GM21381 (cell line): ENCODE measurements at regions not wholly inside any gene's neighbourhood (a gene's known extent, or its start where the extent isn't known, plus 50 kb on each side); places are given as distances from the start of the nearest gene placed in this dataset.
"Not testable (repeated sequence)": the region's sequence is repeated elsewhere in the genome, so short reads cannot be mapped to it uniquely, and the experiment has no call there.

Experiments used
- ATAC-seq: cut with Tn5 transposase; IDR thresholded peaks from one replicate; pipeline ENCODE4 v1.9.1; 2021; ENCODE audit warnings: mild to moderate bottlenecking, moderate library complexity; ENCODE audit not compliant: unreplicated experiment

GRCh38 chr5:38149815-38150195, 108.6 kb upstream of the EGFLAM start:
- ATAC-seq, result no peak

- no peak for ATAC-seq
Measured at GRCh38 chr5:38148021-38148625, 110.2 kb upstream of the EGFLAM start.

GRCh38 chr5:38143384-38143783, 115.0 kb upstream of the EGFLAM start:
- no peak for ATAC-seq

- ATAC-seq, result no peak
Measured at GRCh38 chr5:38141665-38142064, 116.7 kb upstream of the EGFLAM start.

- ATAC-seq, result no peak
Measured at GRCh38 chr5:38138574-38138973, 119.8 kb upstream of the EGFLAM start.

GRCh38 chr5:38135486-38136039, 122.8 kb upstream of the EGFLAM start:
- ATAC-seq, result no peak

GRCh38 chr5:38134810-38135209, 123.5 kb upstream of the EGFLAM start:
- no peak for ATAC-seq

GRCh38 chr5:38134294-38134693, 124.1 kb upstream of the EGFLAM start:
- not testable (repeated sequence) for ATAC-seq

- ATAC-seq, result no peak
Measured at GRCh38 chr5:38131686-38132085, 126.7 kb upstream of the EGFLAM start.

- ATAC-seq, result no peak
Measured at GRCh38 chr5:38124321-38124720, 134.0 kb upstream of the EGFLAM start.

- peak; percentile 48 for ATAC-seq
Measured at GRCh38 chr5:38121420-38121819, 136.9 kb upstream of the EGFLAM start.

- no peak for ATAC-seq
Measured at GRCh38 chr5:38119836-38120235, 138.5 kb upstream of the EGFLAM start.

- ATAC-seq, result no peak
Measured at GRCh38 chr5:38117784-38118479, 140.4 kb upstream of the EGFLAM start.

- no peak for ATAC-seq
Measured at GRCh38 chr5:38115318-38115827, 143.0 kb upstream of the EGFLAM start.

- no peak for ATAC-seq
Measured at GRCh38 chr5:38113880-38114279, 144.5 kb upstream of the EGFLAM start.

- no peak for ATAC-seq
Measured at GRCh38 chr5:38113456-38113855, 144.9 kb upstream of the EGFLAM start.

GRCh38 chr5:38112938-38113337, 145.4 kb upstream of the EGFLAM start:
- no peak for ATAC-seq

- no peak for ATAC-seq
Measured at GRCh38 chr5:38110130-38110529, 148.2 kb upstream of the EGFLAM start.

- ATAC-seq, result no peak
Measured at GRCh38 chr5:38107096-38107495, 151.3 kb upstream of the EGFLAM start.

- no peak for ATAC-seq
Measured at GRCh38 chr5:38105801-38106200, 152.6 kb upstream of the EGFLAM start.

- no peak for ATAC-seq
Measured at GRCh38 chr5:38105231-38105570, 153.2 kb upstream of the EGFLAM start.

GRCh38 chr5:38104497-38105230, 153.7 kb upstream of the EGFLAM start:
- no peak for ATAC-seq
